ENCODE measurements at regions not wholly inside any gene's neighbourhood (a gene's known extent, or its start where the extent isn't known, plus 50 kb on each side); places are given as distances from the start of the nearest gene placed in this dataset.

DNA sequence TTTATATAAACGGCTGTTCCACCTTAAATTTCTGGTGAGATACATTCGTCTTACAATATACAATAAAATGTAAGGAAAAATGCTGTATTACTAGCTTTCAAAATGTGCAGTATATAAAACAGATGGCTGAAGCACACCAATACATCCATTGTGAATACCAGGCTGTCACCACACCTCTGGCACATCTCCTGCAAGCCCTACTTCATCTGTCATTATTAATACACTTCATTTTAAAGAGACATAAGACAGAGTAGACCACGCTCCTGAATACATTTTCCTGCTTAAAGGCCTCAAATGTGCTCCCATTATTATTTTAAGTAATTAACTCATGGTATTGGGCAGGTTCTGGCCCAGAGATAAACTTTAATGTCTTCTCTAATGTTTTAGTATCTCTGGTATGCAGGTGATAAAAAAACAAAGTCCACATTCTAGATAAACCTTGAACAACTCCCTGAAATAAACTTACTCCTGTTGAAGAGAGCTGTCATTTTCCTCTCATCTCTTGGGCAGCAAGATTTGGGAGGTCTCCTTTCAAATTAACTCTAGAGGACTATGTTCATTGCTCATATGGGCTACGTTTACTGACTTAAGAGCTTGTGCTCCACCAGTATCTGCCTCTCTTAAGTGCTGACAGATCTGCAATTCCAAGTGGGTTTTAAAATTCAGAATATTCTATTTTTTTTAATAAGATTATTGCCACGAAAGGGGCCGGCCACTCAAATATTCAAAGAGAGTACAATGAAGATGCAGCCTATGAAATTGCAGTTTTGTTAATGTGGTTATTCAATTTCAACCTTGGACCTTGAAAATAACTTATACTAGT lies 396.5 kb upstream of the SEMA3D start:
- H4K20me1 ChIP-seq (ENCODE audit: insufficient read depth): no peaks in the 10 kb centered on the region
- H3F3A ChIP-seq (ENCODE audit: insufficient read depth, low read length, poor library complexity, severe bottlenecking): no peaks in the 10 kb centered on the region
- H3K27ac ChIP-seq (ENCODE audit: low read length): no peak overlapping the region
- no peak overlapping the region for H3K9ac ChIP-seq (ENCODE audit: low read length)
- H3K4me2 ChIP-seq (ENCODE audit: low read length): no peak overlapping the region
- H3K4me3 ChIP-seq (ENCODE audit: low read length): no peak overlapping the region
- TF ChIP-seq EZH2 (IDR thresholded peaks at IDR 0.05; ENCODE audit: borderline replicate concordance, insufficient read depth, low read length, poor library complexity, severe bottlenecking): no peak
- TF ChIP-seq RAD21 (conservative IDR thresholded peaks at IDR 0.05): no peak
- TF ChIP-seq EP300 (conservative IDR thresholded peaks at IDR 0.05; ENCODE audit: poor library complexity, severe bottlenecking): peak; percentile 57
- peak; percentile 47 for TF ChIP-seq POLR2AphosphoS5 (IDR thresholded peaks at IDR 0.05)
- H3K79me2 ChIP-seq (replicated peaks; ENCODE audit: insufficient read depth, low read length): no peaks in the 10 kb centered on the region
- H3K27me3 ChIP-seq (ENCODE audit: insufficient read depth, low read depth, low read length): no peaks in the 10 kb centered on the region
- no peaks in the 10 kb centered on the region for H3K9me3 ChIP-seq (ENCODE audit: low read length)
- no peaks in the 10 kb centered on the region for H3K36me3 ChIP-seq (ENCODE audit: insufficient read depth, low read length)
- no peaks in the 10 kb centered on the region for H3K9me2 ChIP-seq (ENCODE audit: insufficient read depth, low read length)
- H2AFZ ChIP-seq (ENCODE audit: low read depth, low read length): no peak overlapping the region

DNA sequence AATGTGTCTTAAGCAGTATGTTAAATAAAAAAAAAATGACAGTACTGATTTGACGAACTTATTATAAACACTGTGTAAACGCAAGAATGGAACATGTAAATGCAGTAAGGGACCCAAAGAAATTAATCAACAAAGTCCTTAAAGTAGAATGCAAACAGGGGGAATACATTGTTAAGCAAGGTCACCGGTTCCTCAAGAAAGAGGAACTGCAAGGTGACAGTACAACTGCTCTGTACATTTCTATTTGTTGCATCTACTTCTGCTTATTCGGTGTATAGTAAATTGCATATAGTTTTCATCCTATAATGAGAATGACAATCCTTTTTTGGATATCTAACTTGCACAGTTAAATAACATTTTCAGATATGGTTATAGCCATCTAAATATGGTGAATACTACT lies 387.0 kb upstream of the SEMA3D start:
- Histone ChIP-seq H2AFZ (ENCODE audit: low read depth, low read length) (no peak overlapping the region), H3F3A (ENCODE audit: insufficient read depth, low read length, poor library complexity, severe bottlenecking) (no peaks in the 10 kb centered on the region), H3K79me2 (replicated peaks; ENCODE audit: insufficient read depth, low read length) (no peaks in the 10 kb centered on the region), H3K9ac (ENCODE audit: low read length) (no peak overlapping the region), H3K4me3 (ENCODE audit: low read length) (no peak overlapping the region), H4K20me1 (ENCODE audit: insufficient read depth) (no peaks in the 10 kb centered on the region), H3K9me3 (ENCODE audit: low read length) (no peaks in the 10 kb centered on the region), H3K27ac (ENCODE audit: low read length) (no peak overlapping the region), H3K36me3 (ENCODE audit: insufficient read depth, low read length) (no peaks in the 10 kb centered on the region), H3K9me2 (ENCODE audit: insufficient read depth, low read length) (no peaks in the 10 kb centered on the region), H3K4me2 (ENCODE audit: low read length) (no peak overlapping the region), H3K27me3 (ENCODE audit: insufficient read depth, low read depth, low read length) (no peaks in the 10 kb centered on the region)
- TF ChIP-seq MXI1 (conservative IDR thresholded peaks at IDR 0.05; ENCODE audit: poor library complexity, severe bottlenecking) (no peak), SMC3 (conservative IDR thresholded peaks at IDR 0.05; ENCODE audit: poor library complexity) (no peak), RAD21 (conservative IDR thresholded peaks at IDR 0.05) (no peak), EP300 (conservative IDR thresholded peaks at IDR 0.05; ENCODE audit: poor library complexity, severe bottlenecking) (no peak), TAF1 (IDR thresholded peaks at IDR 0.05; ENCODE audit: low read depth) (no peak), POLR2AphosphoS5 (IDR thresholded peaks at IDR 0.05) (no peak), EZH2 (IDR thresholded peaks at IDR 0.05; ENCODE audit: borderline replicate concordance, insufficient read depth, low read length, poor library complexity, severe bottlenecking) (no peak)
- TF ChIP-seq, protein P1, sequence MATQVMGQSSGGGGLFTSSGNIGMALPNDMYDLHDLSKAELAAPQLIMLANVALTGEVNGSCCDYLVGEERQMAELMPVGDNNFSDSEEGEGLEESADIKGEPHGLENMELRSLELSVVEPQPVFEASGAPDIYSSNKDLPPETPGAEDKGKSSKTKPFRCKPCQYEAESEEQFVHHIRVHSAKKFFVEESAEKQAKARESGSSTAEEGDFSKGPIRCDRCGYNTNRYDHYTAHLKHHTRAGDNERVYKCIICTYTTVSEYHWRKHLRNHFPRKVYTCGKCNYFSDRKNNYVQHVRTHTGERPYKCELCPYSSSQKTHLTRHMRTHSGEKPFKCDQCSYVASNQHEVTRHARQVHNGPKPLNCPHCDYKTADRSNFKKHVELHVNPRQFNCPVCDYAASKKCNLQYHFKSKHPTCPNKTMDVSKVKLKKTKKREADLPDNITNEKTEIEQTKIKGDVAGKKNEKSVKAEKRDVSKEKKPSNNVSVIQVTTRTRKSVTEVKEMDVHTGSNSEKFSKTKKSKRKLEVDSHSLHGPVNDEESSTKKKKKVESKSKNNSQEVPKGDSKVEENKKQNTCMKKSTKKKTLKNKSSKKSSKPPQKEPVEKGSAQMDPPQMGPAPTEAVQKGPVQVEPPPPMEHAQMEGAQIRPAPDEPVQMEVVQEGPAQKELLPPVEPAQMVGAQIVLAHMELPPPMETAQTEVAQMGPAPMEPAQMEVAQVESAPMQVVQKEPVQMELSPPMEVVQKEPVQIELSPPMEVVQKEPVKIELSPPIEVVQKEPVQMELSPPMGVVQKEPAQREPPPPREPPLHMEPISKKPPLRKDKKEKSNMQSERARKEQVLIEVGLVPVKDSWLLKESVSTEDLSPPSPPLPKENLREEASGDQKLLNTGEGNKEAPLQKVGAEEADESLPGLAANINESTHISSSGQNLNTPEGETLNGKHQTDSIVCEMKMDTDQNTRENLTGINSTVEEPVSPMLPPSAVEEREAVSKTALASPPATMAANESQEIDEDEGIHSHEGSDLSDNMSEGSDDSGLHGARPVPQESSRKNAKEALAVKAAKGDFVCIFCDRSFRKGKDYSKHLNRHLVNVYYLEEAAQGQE (IDR thresholded peaks at IDR 0.05; ENCODE audit: borderline replicate concordance): no peak
- TF ChIP-seq, protein P2, sequence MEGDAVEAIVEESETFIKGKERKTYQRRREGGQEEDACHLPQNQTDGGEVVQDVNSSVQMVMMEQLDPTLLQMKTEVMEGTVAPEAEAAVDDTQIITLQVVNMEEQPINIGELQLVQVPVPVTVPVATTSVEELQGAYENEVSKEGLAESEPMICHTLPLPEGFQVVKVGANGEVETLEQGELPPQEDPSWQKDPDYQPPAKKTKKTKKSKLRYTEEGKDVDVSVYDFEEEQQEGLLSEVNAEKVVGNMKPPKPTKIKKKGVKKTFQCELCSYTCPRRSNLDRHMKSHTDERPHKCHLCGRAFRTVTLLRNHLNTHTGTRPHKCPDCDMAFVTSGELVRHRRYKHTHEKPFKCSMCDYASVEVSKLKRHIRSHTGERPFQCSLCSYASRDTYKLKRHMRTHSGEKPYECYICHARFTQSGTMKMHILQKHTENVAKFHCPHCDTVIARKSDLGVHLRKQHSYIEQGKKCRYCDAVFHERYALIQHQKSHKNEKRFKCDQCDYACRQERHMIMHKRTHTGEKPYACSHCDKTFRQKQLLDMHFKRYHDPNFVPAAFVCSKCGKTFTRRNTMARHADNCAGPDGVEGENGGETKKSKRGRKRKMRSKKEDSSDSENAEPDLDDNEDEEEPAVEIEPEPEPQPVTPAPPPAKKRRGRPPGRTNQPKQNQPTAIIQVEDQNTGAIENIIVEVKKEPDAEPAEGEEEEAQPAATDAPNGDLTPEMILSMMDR (IDR thresholded peaks at IDR 0.05; ENCODE audit: poor library complexity, severe bottlenecking): no peak
